K562 (cell line): ENCODE measurements at regions not wholly inside any gene's neighbourhood (a gene's known extent, or its start where the extent isn't known, plus 50 kb on each side); places are given as distances from the start of the nearest gene placed in this dataset.
"Not testable (repeated sequence)": the region's sequence is repeated elsewhere in the genome, so short reads cannot be mapped to it uniquely, and the experiment has no call there.

Experiments
- ATAC-seq: fragments of 200-7000 bp; cut with Tn5 transposase; 3 replicates; pipeline ENCODE4 v1.9.1; 2020; ENCODE audit warnings: moderate library complexity
- BruUV-seq: library from RNA; stranded (reverse); fragments of 400-500 nt; replicated peaks from 2 replicates; lab custom pipeline; 2021; lab: Mats Ljungman, UMichigan
- CTCF ChIA-PET: fragments of 300-600 bp; formaldehyde crosslinking; extraction: SDS; loops from one replicate; lab custom pipeline; 2021; ENCODE audit warnings: low intra/inter-chr PET ratio; lab: Yijun Ruan, JAX
- POLR2A ChIA-PET: fragments of 300-600, 350-650 bp; sonication (Branson Sonifier 250); formaldehyde crosslinking; extraction: SDS; loops from one replicate; lab custom pipeline; 2021; ENCODE audit warnings: antibody characterized with exemption, inconsistent platforms; lab: Yijun Ruan, JAX
- DNase-seq, 4 experiments: peaks; one replicate each; pipeline versions ENCODE4 v3.0.0 to v3.0.0-alpha.2; 2011 to 2018; ENCODE audit warnings: low spot score in 3 of 4, mixed read lengths in 3 of 4; ENCODE audit errors: extremely low read depth in 1 of 4
- FAIRE-seq: peaks from 2 replicates; lab custom pipeline; 2011; peaks lifted over from hg19 to GRCh38; lab: Jason Lieb, UNC
- H2AFZ ChIP-seq: 2 replicates; pipeline ENCODE4 v1.6.0; 2011; ENCODE audit warnings: low read depth, low read length, control low read depth, inconsistent platforms
- H3K27ac ChIP-seq: fragments of 200-600 bp; 3 replicates; pipeline ENCODE4 v1.8.0; 2011; ENCODE audit warnings: low read depth, mild to moderate bottlenecking, control low read depth, inconsistent platforms, low read length, moderate library complexity, mixed read lengths; ENCODE audit errors: extremely low read depth
- H3K27me3 ChIP-seq, 2 experiments: fragments of 300-600 bp in 1 of 2; 2 replicates in 1 of 2; 3 replicates in 1 of 2; pipeline versions ENCODE4 v1.6.0 to v1.8.0; 2011; ENCODE audit warnings: inconsistent platforms in 2 of 2, low read length in 2 of 2, mild to moderate bottlenecking in 1 of 2, mixed read lengths in 1 of 2, moderate library complexity in 1 of 2; ENCODE audit not compliant: control insufficient read depth in 2 of 2, insufficient read depth in 2 of 2
- H3K36me3 ChIP-seq: fragments of 300-600 bp; 3 replicates; pipeline ENCODE4 v1.8.0; 2011; ENCODE audit warnings: mild to moderate bottlenecking, low read length, inconsistent platforms; ENCODE audit not compliant: control insufficient read depth, insufficient read depth
- H3K4me1 ChIP-seq, 2 experiments: fragments of 200-600 bp in 1 of 2; replicated peaks in 1 of 2; 2 replicates in 1 of 2; 3 replicates in 1 of 2; pipeline versions ENCODE4 v1.5.1 to v1.8.0; 2011; ENCODE audit warnings: inconsistent platforms in 2 of 2, low read length in 2 of 2, mild to moderate bottlenecking in 1 of 2, mixed read lengths in 1 of 2, moderate library complexity in 1 of 2; ENCODE audit not compliant: control insufficient read depth in 2 of 2, insufficient read depth in 2 of 2
- H3K4me2 ChIP-seq: 2 replicates; pipeline ENCODE4 v1.6.1; 2011; ENCODE audit warnings: low read length, control low read depth, inconsistent platforms, mixed read lengths; ENCODE audit not compliant: insufficient read depth
- H3K4me3 ChIP-seq: fragments of 200-600 bp; sonication (generic), shearing (Covaris generic); 2 replicates; pipeline ENCODE4 v1.5.1; 2016; ENCODE audit warnings: control low read depth, inconsistent platforms
- H3K79me2 ChIP-seq: fragments of 200-600 bp; 3 replicates; pipeline ENCODE4 v1.8.0; 2011; ENCODE audit warnings: low read length, inconsistent platforms; ENCODE audit not compliant: control insufficient read depth, insufficient read depth
- H3K9ac ChIP-seq, 2 experiments: 2 replicates each; pipeline versions ENCODE4 v1.6.0 to v1.6.1; 2011; ENCODE audit warnings: low read depth in 2 of 2, low read length in 2 of 2, control low read depth in 1 of 2, inconsistent platforms in 1 of 2, mild to moderate bottlenecking in 1 of 2, mixed read lengths in 1 of 2; ENCODE audit not compliant: insufficient read depth in 1 of 2
- H3K9me1 ChIP-seq: one replicate; pipeline ENCODE4 v1.6.0; 2011; ENCODE audit warnings: inconsistent platforms, mild to moderate bottlenecking, low read length, moderate library complexity; ENCODE audit not compliant: control insufficient read depth, insufficient read depth
- H3K9me3 ChIP-seq: replicated peaks from 2 replicates; pipeline ENCODE4 v1.5.1; 2011; ENCODE audit warnings: low read depth, low read length, inconsistent platforms; ENCODE audit not compliant: control insufficient read depth, insufficient read depth
- H4K20me1 ChIP-seq: replicated peaks from 2 replicates; pipeline ENCODE4 v1.6.1; 2011; ENCODE audit warnings: low read length, inconsistent platforms, mixed read lengths; ENCODE audit not compliant: control insufficient read depth, insufficient read depth
- SUPT5H ChIP-seq: fragments of 450-650 bp; IDR thresholded peaks from 2 replicates; pipeline ENCODE4 v1.6.1; 2016
- ZNF263 ChIP-seq: sonication (generic); formaldehyde crosslinking; IDR thresholded peaks from 2 replicates; pipeline ENCODE4 v1.8.0; 2022; ENCODE audit warnings: mild to moderate bottlenecking, missing genetic modification reagents, borderline replicate concordance
- WGBS: fragments of 100-300 bp; shearing (Covaris generic); methylation state at CpG from one replicate; pipeline ENCODE4 v1.1.6; 2016; ENCODE audit warnings: low coverage, mixed read lengths; ENCODE audit not compliant: insufficient coverage; ENCODE audit errors: missing lambda C conversion rate; 5-methylcytosine and 5-hydroxymethylcytosine counted together
- in situ Hi-C: fragments of 300-500 bp; cut with MboI; formaldehyde crosslinking; loops from 4 replicates; pipeline ENCODE4 v1.15.0; 2018; ENCODE audit warnings: inconsistent platforms, mixed read lengths
- intact Hi-C: fragments of 100-400 bp; cut with micrococcal nuclease; formaldehyde crosslinking; loops from 2 replicates; pipeline ENCODE4 v1.14.2; 2022
- TF ChIP-seq, protein P1 (sequence below): sonication (generic); formaldehyde crosslinking; IDR thresholded peaks from 2 replicates; pipeline ENCODE4 v1.8.1; 2023; ENCODE audit warnings: mild to moderate bottlenecking, missing genetic modification reagents
- TF ChIP-seq, protein P2 (sequence below): sonication (generic); IDR thresholded peaks from 2 replicates; pipeline ENCODE4 v1.6.1; 2016

DNA sequence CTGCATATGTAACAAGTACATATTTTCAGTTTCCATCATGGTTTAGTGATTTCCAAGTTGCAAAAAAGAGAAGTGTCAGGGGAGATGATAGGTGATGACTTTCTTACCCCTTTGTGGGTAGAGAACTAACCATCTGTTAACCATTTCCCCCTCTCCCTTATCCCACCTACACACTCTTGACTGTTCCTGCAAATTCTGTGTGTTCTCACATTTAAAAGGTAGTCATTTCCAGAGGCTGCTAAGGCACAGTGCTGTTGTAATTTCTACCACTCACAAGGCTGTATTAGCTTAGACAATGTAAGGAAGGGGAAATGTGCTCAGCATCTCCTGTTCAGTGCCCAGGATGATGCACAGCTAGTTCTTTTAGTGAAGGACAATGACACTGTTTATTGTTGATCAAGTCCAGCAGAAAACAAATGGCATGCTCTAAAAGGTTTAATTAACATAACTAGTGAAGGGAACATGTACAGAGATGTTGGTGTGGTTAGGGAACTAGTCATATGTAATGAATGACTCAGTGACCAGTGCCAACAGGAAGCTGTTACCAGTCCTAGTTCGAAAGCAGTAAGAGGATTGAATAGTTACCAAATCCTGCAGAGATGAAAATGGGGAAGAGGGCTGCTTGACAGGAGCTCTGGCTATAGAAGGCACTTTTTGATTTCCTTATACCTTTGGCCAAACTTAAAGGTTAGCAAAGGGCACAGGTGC, 165.1 kb downstream of the PLK2 start:
- BruUV-seq: no TSS peak
- intact Hi-C loops: no loop called here
- H3K9ac ChIP-seq: no peak overlapping the region
- no peak overlapping the region for H2AFZ ChIP-seq
- TF ChIP-seq, protein P1, sequence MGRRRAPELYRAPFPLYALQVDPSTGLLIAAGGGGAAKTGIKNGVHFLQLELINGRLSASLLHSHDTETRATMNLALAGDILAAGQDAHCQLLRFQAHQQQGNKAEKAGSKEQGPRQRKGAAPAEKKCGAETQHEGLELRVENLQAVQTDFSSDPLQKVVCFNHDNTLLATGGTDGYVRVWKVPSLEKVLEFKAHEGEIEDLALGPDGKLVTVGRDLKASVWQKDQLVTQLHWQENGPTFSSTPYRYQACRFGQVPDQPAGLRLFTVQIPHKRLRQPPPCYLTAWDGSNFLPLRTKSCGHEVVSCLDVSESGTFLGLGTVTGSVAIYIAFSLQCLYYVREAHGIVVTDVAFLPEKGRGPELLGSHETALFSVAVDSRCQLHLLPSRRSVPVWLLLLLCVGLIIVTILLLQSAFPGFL (CRISPR knock-in tag): no peak
- TF ChIP-seq, protein P2, sequence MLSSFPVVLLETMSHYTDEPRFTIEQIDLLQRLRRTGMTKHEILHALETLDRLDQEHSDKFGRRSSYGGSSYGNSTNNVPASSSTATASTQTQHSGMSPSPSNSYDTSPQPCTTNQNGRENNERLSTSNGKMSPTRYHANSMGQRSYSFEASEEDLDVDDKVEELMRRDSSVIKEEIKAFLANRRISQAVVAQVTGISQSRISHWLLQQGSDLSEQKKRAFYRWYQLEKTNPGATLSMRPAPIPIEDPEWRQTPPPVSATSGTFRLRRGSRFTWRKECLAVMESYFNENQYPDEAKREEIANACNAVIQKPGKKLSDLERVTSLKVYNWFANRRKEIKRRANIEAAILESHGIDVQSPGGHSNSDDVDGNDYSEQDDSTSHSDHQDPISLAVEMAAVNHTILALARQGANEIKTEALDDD: peak; percentile 42; the same call in 1 of the 2 replicates
- no peak for TF ChIP-seq SUPT5H
- TF ChIP-seq ZNF263 (CRISPR knock-in tag): no peak
- no peaks in the 10 kb centered on the region for H3K27me3 ChIP-seq
- in situ Hi-C loops: no loop called here
- FAIRE-seq: no peak
- 22% methylated on average over 1 of the region's 1 CpG for WGBS
- H3K9me1 ChIP-seq: no peaks in the 10 kb centered on the region
- DNase-seq: no peak
- H3K4me3 ChIP-seq: no peak overlapping the region
- no peak overlapping the region for H3K27ac ChIP-seq
- H3K4me2 ChIP-seq: no peak overlapping the region
- ChIA-PET CTCF (no interaction called here), POLR2A (interaction anchor here (0.6 kb wide), 1 partner anchor 10 kb away, joined by 3 read pairs; no protein-coding TSS in a partner anchor)
- H3K79me2 ChIP-seq: no peaks in the 10 kb centered on the region
- H3K9me3 ChIP-seq: no peaks in the 10 kb centered on the region
- no peaks in the 10 kb centered on the region for H3K4me1 ChIP-seq
- ATAC-seq: no peak
- H4K20me1 ChIP-seq: no peaks in the 10 kb centered on the region
- no peaks in the 10 kb centered on the region for H3K36me3 ChIP-seq

DNA sequence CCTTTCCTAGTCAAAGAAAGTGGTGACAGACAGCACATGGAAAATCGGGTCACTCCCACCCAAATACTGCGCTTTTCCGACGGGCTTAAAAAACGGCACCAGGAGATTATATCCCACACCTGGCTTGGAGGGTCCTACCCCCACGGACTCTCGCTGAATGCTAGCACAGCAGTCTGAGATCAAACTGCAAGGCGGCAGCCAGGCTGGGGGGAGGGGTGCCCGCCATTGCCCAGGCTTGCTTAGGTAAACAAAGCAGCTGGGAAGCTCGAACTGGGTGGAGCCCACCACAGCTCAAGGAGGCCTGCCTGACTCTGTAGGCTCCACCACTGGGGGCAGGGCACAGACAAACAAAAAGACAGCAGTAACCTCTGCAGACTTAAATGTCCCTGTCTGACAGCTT, 171.6 kb downstream of the PLK2 start:
- H3K9me1 ChIP-seq, H3K27me3 ChIP-seq, H3K9me3 ChIP-seq, ATAC-seq, H4K20me1 ChIP-seq, FAIRE-seq, H3K4me3 ChIP-seq, H3K27ac ChIP-seq, H3K36me3 ChIP-seq, DNase-seq, intact Hi-C loops, CTCF ChIA-PET, H3K4me2 ChIP-seq, BruUV-seq, POLR2A ChIA-PET, H3K4me1 ChIP-seq, H2AFZ ChIP-seq, in situ Hi-C loops, H3K9ac ChIP-seq, H3K79me2 ChIP-seq: not testable (repeated sequence)
- WGBS: under 1% methylated on average over 10 of the region's 10 CpGs
